ENCODE measurements at regions not wholly inside any gene's neighbourhood (a gene's known extent, or its start where the extent isn't known, plus 50 kb on each side); places are given as distances from the start of the nearest gene placed in this dataset.
A peak's percentile ranks its signal among the peaks of the same experiment; 100 is the strongest.

GRCh38 chr11:87423161-87423560 lies 385.4 kb downstream of the TMEM135 start:
- no peak for DNase-seq
- Histone ChIP-seq H3K27ac (no peak overlapping the region), H3K4me3 (ENCODE audit: low read depth, low read length) (no peak overlapping the region), H3K27me3 (ENCODE audit: insufficient read depth, low read depth, severe bottlenecking) (no peaks in the 10 kb centered on the region), H3K9me3 (ENCODE audit: severe bottlenecking) (no peaks in the 10 kb centered on the region), H3K36me3 (no peaks in the 10 kb centered on the region)
- TF ChIP-seq CTCF (IDR thresholded peaks at IDR 0.05; ENCODE audit: low read depth, low read length), result no peak

- Histone ChIP-seq H3K27ac (no peak overlapping the region), H3K27me3 (ENCODE audit: insufficient read depth, low read depth, severe bottlenecking) (no peaks in the 10 kb centered on the region), H3K9me3 (ENCODE audit: severe bottlenecking) (no peaks in the 10 kb centered on the region), H3K36me3 (no peaks in the 10 kb centered on the region), H3K4me3 (ENCODE audit: low read depth, low read length) (no peak overlapping the region)
- no peak for DNase-seq
- no peak for TF ChIP-seq CTCF (IDR thresholded peaks at IDR 0.05; ENCODE audit: low read depth, low read length)
Observed at GRCh38 chr11:87422566-87422965, 384.8 kb downstream of the TMEM135 start.

GRCh38 chr11:87421422-87421821 lies 383.7 kb downstream of the TMEM135 start:
- Histone ChIP-seq H3K9me3 (ENCODE audit: severe bottlenecking) (no peaks in the 10 kb centered on the region), H3K27me3 (ENCODE audit: insufficient read depth, low read depth, severe bottlenecking) (no peaks in the 10 kb centered on the region), H3K36me3 (no peaks in the 10 kb centered on the region), H3K4me3 (ENCODE audit: low read depth, low read length) (no peak overlapping the region), H3K27ac (no peak overlapping the region)
- peak; percentile 62 for DNase-seq
- peak; percentile 83 for TF ChIP-seq CTCF (IDR thresholded peaks at IDR 0.05; ENCODE audit: low read depth, low read length)

GRCh38 chr11:87417951-87418350 lies 380.2 kb downstream of the TMEM135 start:
- no peak for TF ChIP-seq CTCF (IDR thresholded peaks at IDR 0.05; ENCODE audit: low read depth, low read length)

GRCh38 chr11:87405843-87406242 lies 368.1 kb downstream of the TMEM135 start:
- no peaks in the 10 kb centered on the region for H3K9me3 ChIP-seq (ENCODE audit: severe bottlenecking)
- no peaks in the 10 kb centered on the region for H3K27me3 ChIP-seq (ENCODE audit: insufficient read depth, low read depth, severe bottlenecking)
- H3K27ac ChIP-seq, result no peak overlapping the region
- TF ChIP-seq CTCF (IDR thresholded peaks at IDR 0.05; ENCODE audit: low read depth, low read length), result no peak
- H3K4me3 ChIP-seq (ENCODE audit: low read depth, low read length), result no peak overlapping the region
- H3K36me3 ChIP-seq, result no peaks in the 10 kb centered on the region
- DNase-seq, result no peak

More at GRCh38 chr11:87417951-87418350, 380.2 kb downstream of the TMEM135 start:
- Histone ChIP-seq H3K9me3 (ENCODE audit: severe bottlenecking) (no peaks in the 10 kb centered on the region), H3K36me3 (no peaks in the 10 kb centered on the region), H3K4me3 (ENCODE audit: low read depth, low read length) (peak overlapping the region; percentile 18), H3K27ac (peak overlapping the region; percentile 58), H3K27me3 (ENCODE audit: insufficient read depth, low read depth, severe bottlenecking) (no peaks in the 10 kb centered on the region)
- peak; percentile 57 for DNase-seq

GRCh38 chr11:87405356-87405755 lies 367.6 kb downstream of the TMEM135 start:
- Histone ChIP-seq H3K27me3 (ENCODE audit: insufficient read depth, low read depth, severe bottlenecking) (no peaks in the 10 kb centered on the region), H3K9me3 (ENCODE audit: severe bottlenecking) (no peaks in the 10 kb centered on the region), H3K36me3 (no peaks in the 10 kb centered on the region), H3K27ac (no peak overlapping the region), H3K4me3 (ENCODE audit: low read depth, low read length) (no peak overlapping the region)
- no peak for DNase-seq
- TF ChIP-seq CTCF (IDR thresholded peaks at IDR 0.05; ENCODE audit: low read depth, low read length), result no peak

Data from WERI-Rb-1 (cell line).